Right lung (tissue), 2 donors: ENCODE measurements at regions not wholly inside any gene's neighbourhood (a gene's known extent, or its start where the extent isn't known, plus 50 kb on each side); places are given as distances from the start of the nearest gene placed in this dataset.
A peak's percentile ranks its signal among the peaks of the same experiment; 100 is the strongest.

Experiments
- DNase-seq, 2 donors: peaks; one replicate each; pipeline ENCODE4 v3.0.0-alpha.2; 2013

- DNase-seq, result no peak
These were observed 341.8 kb downstream of the SEC14L1 start for GRCh38 chr17:77482375-77483127.

DNA sequence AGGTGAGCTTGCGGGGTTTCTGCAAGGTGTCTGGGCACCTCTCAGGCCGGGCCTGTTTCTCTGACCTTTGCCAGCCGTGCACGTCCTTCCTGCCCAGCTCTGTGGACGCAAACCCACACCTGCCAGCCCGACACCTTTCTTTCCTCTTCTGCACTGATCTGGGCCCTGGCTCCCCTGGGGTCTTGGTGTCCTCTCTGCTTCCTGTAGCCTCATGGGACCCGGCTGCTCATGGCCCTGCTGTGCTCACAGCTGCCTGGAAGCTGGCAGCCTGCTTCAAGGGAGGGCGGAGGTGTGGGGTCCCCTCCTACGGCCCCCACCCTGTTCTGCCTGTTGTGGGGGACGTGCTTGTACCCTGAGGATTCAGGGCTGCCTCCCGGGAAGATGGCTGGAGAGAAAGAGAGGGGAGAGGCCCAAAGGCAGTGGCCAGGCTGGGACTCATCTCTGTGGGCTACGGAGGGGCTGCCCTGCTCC lies 342.4 kb downstream of the SEC14L1 start:
- no peak for DNase-seq

DNA sequence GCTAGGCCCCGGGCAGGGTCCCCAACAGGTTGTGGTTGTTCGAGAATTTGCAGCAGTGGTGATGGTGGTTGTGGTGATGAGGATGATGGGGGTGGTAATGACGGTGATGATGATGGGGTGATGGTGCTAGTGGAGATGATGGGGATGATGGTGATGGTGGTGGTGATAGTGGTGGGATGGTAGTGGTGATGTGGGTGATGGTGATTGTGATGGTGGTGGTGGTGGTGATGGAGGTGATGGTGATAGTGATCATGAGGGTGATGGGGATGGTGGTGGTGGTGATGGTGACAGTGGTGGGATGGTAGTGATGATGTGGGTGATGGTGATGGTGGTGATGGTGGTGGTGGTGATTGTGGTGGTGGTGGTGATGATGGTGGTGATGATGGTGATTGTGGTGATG lies 343.3 kb downstream of the SEC14L1 start:
- no peak for DNase-seq

GRCh38 chr17:77485089-77485833 lies 344.5 kb downstream of the SEC14L1 start:
- no peak for DNase-seq

DNA sequence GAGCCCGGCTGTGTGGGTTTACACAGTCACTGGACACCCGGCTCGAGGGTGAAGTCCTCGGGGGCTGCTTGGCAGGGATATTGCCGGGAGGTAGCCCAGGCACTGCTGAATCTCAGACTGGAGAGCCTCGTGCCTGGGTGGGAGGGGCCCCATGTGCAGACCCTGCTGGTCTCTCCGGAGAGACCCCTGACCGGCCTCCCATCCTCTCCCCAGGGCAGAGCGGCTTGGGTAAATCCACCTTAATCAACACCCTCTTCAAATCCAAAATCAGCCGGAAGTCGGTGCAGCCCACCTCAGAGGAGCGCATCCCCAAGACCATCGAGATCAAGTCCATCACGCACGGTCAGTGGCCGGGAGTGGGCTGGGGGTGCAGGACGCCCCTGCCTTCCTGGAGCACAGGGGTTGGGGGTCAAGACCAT lies 346.5 kb downstream of the SEC14L1 start:
- DNase-seq, result no peak

DNA sequence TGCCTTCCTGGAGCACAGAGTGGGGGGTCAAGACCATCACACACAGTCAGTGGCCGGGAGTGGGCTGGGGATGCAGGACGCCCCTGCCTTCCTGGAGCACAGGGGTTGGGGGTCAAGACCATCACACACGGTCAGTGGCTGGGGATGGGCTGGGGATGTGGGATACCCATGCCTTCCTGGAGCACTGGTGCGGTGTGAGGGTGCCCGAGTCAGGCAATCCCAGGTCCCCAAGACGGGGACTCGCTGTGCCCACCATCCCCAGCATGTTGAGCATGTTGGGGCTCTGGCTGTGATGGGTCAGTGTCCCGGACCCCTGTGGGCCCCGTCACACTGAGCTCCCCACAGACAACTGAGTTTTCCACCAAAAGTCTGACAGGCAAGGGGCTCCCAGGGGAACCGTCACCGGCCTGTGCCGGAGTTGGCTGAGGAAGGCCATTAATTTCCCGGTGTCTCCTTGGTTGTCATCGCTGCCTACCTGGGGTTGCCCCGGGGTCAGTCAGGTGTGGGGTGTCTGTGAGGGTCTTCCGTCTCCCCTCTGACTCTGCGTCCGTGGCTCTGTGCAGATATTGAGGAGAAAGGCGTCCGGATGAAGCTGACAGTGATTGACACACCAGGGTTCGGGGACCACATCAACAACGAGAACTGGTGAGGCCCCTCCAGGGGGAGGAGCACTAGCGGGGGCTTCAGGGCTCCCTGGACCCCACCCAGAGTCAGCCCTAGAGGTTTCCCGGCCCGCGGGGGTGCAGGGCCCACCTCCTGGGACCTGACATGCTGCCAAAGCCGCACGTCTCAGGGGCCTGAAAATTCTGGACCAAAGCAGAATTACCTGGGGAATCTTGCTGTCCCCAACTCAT lies 347.1 kb downstream of the SEC14L1 start:
- DNase-seq, result no peak

GRCh38 chr17:77488531-77489238 lies 347.9 kb downstream of the SEC14L1 start:
- DNase-seq, result no peak

DNA sequence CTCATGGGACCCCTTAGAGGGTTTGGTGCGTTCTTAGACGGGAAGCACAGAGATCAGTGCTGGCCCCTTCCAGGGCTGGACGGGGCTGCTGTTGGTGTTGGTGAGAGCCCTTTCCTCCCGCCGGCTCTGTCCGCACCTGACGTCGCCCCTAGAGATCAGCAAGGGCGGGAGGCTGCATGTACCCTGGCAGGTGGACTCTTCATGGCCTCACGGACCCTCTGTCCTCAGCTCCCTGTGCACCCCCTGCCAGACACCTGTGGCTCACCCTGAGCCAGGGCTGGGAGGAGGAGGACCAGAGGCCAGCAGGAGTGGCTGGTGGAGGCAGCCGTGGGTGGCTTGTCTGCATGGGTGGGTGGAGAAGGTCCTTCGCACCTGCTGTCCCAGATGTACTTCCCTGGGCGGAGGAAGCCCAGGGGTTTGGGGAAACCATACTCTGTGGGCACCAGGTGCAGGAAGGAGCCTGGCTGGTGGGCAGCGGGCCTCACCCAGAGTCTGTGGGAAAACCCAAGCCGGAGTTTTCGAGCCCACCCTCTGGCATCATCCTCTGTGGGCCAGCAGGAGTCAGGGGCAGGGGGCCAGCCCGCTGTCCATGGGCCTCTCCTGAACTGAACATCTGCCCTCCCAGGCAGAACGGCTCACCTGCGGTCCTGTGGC lies 348.6 kb downstream of the SEC14L1 start:
- no peak for DNase-seq

DNA sequence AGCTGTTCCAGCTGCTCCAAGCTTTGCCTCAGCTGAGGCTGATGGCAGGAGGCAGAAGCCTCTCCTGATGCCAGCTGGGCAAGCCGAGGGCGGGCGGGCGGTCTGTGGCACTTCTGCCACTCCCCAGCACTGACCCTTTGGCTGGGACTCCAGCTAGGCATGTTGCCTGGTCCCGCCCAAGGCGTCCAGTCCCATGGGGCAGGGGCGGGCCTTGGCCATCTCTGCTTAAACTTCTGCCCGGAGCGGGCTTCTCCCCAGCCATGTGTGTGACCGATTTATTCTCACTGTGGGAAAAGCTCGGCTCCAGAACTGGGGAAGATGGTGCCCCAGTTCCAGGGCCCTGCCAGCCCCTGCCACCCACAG lies 349.1 kb downstream of the SEC14L1 start:
- DNase-seq, result no peak

DNA sequence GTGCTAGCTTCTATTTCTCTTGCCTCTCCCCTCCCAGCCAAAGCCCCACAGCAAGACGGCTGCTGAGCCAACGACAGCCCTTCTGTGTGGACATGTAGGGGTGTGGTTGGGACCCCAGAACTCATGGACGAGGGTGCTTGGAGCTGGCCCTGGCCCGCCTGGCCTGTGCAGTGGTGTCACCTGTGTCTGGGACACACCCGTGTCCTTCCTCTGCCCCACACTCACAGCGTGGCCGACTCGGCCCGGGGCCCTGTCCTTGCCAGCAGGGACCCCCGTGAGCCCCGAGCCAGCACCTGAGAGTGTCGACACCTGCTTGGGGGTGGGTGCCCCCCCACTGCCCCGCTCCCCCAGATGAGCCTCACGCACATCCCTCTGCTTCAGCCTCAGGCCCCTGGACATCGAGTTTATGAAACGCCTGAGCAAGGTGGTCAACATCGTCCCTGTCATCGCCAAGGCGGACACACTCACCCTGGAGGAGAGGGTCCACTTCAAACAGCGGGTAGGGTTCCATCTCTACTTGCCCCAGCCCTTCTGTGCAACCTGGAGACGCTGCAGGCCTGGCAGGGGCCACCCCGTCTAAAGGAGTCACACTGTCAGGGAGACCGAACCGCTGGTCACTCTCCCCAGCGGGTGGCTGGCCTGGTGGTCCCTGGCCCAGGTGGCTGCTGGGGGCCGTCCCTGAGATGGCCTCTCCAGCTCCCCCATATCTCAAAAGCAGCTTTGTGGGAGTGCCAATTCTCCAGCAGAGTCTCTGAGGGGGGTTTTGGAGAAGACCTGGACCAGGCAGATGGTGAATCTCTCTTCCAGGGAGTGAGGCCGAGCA lies 349.8 kb downstream of the SEC14L1 start:
- DNase-seq, result no peak

- DNase-seq, result no peak
These were observed 351.2 kb downstream of the SEC14L1 start for GRCh38 chr17:77491921-77492445.

GRCh38 chr17:77492446-77493237 lies 351.9 kb downstream of the SEC14L1 start:
- no peak for DNase-seq

DNA sequence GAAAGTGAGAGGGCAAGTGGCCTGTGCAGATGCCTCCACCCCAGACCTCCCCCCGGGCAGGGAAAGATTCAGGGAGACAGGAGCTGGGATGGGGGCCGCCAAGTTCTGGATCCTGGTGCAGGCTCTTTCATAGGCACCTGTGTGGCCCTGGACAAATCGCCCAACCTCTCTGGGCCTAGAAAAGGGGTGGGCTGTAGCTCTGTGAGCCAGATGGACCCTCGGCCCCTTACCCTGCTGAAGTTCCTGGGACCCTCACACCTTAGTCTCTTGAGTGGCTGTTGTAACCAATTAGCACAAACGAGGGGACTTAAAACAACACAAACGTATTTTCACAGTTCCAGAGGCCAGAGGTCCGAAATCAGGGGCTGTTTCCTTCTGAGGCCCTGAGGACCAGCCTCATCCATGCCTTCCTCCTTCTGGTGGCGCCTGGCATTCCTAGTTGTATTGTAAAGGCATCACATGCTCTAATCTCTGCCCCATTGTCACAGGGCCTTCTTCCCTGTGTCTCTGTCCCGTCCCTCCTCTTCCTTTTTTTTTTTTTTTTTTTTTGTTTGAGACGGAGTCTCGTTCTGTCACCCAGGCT lies 352.6 kb downstream of the SEC14L1 start:
- no peak for DNase-seq

DNA sequence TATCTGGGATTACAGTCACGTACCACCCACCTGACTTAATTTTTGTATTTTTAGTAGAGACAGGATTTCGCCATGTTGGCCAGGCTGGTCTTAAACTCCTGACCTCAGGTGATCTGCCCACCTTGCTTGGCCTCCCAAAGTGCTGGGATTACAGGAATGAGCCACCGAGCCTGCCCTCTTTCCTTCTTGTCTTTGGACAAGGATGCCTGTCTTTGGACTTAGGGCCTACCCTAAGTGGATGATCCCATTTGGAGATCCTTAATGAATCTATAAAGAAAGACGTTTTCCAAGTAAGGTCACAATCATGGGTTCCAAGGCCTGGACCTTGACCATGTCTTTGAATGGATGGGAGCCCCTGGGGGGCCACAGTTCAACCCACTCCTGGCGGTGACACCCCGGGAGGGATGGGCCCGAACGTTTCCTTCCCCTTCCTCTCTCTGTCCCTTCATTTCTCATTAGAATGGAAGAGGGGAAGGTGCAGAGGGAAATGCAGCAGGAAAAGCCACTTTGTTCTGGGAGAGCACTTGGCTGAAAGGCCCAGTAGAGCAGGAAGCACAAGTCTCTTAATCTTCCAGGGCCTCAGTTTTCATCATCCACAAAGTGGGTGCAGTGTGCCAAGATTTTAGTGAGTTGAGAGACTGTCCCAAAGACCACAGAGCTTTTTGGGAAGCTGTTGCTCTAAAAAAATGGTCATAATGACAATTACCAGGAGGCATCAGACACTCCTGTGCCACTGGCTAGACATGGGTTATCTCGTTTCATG lies 353.3 kb downstream of the SEC14L1 start:
- no peak for DNase-seq

- DNase-seq, result peak; percentile 69 to 78
These were observed 354.1 kb downstream of the SEC14L1 start for GRCh38 chr17:77494664-77495435.

GRCh38 chr17:77495575-77495974 lies 354.8 kb downstream of the SEC14L1 start:
- DNase-seq, result no peak

DNA sequence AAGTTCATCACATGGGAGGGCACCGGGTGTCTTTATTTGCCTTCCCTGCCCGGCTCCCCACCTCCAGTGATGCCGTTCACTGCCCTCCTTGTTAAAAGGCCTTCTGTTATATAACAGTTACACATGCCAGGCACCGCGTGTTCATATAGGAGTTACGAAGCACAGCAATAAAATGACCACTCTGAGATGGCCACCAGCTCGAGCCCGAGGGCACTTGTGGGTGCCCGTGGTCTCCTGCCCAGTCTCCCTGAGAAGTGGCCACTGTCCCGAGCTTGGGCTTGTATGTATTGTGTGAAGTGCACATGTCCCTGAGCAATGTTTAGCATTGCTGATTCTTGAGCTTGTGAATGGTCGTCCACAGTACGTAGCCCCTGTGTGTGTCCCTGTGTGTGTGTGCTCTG lies 355.6 kb downstream of the SEC14L1 start:
- DNase-seq, result no peak
